ENCODE measurements at regions not wholly inside any gene's neighbourhood (a gene's known extent, or its start where the extent isn't known, plus 50 kb on each side); places are given as distances from the start of the nearest gene placed in this dataset.

- DNase-seq, result no peak
Observed at GRCh38 chr4:67220861-67221260, 324.4 kb downstream of the CENPC start.

- no peak for DNase-seq
Observed at GRCh38 chr4:67218883-67219282, 326.4 kb downstream of the CENPC start.

GRCh38 chr4:67207941-67208441 is 337.3 kb downstream of the CENPC start:
- DNase-seq, result no peak

- peak; percentile 89 for DNase-seq
Observed at GRCh38 chr4:67204441-67204840, 340.9 kb downstream of the CENPC start.

GRCh38 chr4:67201334-67201733 is 344.0 kb downstream of the CENPC start:
- DNase-seq, result no peak

DNA sequence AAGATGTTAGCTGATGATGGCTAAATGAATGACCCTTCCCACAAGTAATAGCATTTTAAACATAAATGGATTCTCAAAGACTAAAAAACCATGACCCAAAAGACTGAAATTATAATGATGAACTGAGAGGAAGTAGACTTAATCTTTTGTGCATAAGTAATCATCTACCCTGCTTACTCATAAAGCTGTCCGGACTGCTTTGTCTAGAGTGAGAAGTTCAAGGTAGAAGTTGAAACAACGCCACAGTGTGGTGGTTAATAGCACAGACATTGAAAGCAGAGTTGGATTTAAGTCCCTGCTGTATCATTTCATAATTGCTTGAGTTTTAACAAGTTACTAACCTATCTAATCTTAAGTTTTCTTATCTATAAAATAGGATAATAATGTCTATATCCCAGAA is 346.6 kb downstream of the CENPC start:
- peak; percentile 72 for DNase-seq

- DNase-seq, result no peak
Observed at GRCh38 chr4:67167849-67168248, 377.5 kb downstream of the CENPC start.

DNA sequence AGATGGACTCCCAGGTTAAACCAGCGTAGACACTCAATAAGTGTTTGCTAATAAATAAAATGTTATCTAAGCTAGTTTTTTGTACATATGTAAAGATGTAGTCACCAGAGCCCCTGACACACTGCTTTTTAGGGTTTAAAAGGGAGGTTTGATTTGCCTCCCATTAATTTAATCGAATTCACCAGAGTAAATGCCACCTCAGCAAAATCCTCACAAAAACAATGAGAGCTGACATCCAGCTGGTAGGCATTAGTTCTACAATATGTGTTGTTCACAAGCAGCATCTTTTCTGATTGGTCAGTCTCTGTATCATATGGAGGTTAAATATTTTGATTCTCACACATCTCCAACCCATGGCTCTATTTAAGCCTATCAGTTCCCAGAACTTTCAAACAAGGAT is 382.6 kb downstream of the CENPC start:
- no peak for DNase-seq

- no peak for DNase-seq
Observed at GRCh38 chr4:67161311-67161710, 384.0 kb downstream of the CENPC start.

GRCh38 chr4:67160394-67160793 is 384.9 kb downstream of the CENPC start:
- no peak for DNase-seq

GRCh38 chr4:67158666-67159065 is 386.6 kb downstream of the CENPC start:
- DNase-seq, result no peak

DNA sequence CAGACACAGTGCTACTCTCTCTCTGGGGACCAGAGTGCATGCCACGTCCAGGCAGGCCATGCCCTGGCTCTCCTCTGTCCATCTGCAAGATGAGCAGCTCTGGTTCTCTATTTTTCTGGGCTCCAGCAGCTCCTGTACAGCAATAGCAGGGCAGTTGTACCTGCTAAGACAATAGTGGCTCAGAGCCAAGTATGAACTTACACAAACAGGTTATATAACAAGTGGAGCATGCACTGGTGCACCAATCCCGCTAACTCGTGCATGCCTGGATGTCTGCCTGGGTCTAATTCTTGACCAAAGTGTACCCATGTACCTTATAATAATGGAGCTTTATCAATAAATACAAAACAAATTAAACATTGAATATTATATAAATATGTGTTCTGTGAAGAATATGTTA is 392.3 kb downstream of the CENPC start:
- DNase-seq, result no peak

- peak; percentile 30 for DNase-seq
Observed at GRCh38 chr4:67151376-67152343, 393.6 kb downstream of the CENPC start.

DNA sequence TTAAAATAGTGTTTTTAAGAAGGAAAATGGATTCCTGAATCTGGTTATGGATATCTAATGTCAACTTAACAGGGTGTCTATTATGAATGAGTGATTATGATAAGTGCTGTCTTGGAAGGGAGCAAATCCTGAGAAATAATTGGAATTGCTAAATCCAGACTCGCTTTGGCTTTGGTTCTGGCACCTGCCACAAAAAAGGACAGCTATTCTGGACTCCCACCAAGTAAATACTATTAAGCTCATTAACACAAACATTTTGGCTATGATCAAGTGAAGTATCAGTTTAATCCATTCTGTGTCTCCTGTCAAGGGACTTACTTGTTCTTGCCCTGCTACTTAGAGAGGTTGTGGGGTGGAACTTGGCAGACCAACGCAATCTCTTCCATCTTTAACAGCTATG is 403.7 kb downstream of the CENPC start:
- DNase-seq, result no peak

DNA sequence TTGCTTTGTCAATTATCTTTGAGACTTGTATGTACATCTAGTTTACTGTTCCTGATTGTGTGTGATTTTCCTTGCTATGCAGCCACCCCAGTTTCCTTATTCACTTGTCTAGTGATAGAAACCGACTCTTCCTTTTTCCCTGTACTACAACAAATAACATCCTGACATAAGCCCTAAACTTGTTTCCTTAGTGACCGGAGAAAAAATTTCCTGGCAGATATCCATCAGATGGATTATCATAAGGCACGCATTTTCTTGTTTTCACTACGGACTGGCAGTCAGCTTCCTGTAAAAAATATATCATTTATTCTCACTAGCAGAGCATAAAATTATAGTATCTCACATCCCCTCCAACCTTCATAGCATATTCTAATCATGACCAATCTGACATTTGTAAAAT is 410.7 kb downstream of the CENPC start:
- DNase-seq, result no peak

DNA sequence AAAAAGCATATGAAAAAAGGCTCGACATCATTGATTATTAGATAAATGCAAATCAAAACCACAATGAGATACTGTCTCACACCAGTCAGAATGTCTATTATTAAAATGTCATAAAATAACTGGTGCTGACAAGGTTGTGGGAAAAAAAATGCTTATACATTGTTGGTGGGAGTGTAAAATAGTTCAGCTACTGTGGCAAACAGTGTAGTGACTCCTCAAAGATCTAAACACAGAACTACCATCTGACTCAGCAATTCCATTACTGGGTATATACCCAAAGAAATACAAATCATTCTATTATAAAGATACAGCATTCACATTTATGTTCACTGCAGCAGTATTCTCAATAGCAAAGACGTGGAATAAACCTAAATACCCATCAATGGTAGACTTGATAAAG is 412.1 kb downstream of the CENPC start:
- no peak for DNase-seq

- no peak for DNase-seq
Observed at GRCh38 chr4:67131224-67131623, 414.1 kb downstream of the CENPC start.

GRCh38 chr4:67130411-67130810 is 414.9 kb downstream of the CENPC start:
- no peak for DNase-seq

- DNase-seq, result no peak
Observed at GRCh38 chr4:67126570-67126969, 418.7 kb downstream of the CENPC start.

GRCh38 chr4:67125636-67126514 is 419.4 kb downstream of the CENPC start:
- DNase-seq, result peak; percentile 30

DNA sequence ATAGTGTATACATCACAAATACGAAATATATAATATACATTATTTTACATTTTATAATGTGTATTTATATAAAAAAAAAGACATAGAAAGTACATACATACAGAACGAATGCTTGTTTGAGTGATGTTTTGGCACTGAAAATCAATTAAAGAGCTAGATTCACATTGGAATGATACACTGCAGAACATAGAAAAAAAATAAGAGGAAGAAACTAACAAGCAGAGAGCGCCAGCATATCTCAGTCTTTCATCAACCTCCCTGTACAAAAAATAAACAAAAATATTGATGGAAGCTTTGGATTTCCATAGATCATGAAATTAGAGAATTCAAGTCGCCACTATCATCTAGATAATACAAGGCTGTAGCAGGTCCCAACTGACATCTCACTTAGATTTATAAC is 420.6 kb downstream of the CENPC start:
- DNase-seq, result no peak

GRCh38 chr4:67122029-67122428 is 423.3 kb downstream of the CENPC start:
- DNase-seq, result peak; percentile 66

DNA sequence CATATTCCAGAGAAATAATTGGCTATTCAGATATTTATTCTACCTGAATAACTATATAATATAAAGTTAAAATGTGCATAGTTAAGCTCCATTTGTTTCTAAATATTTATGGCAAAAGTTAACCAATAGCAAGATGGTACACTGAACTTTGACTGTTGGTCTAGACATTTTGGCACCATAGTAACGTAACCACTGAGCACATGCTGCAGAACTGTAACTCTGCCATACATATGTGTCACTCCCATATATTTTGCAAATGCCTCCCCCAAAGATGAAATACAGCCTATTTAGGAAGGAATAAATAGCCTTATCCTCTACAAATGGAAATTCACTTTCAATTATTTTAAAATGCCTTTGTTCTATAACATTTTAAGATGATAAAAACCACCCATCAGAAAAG is 424.9 kb downstream of the CENPC start:
- DNase-seq, result no peak

DNA sequence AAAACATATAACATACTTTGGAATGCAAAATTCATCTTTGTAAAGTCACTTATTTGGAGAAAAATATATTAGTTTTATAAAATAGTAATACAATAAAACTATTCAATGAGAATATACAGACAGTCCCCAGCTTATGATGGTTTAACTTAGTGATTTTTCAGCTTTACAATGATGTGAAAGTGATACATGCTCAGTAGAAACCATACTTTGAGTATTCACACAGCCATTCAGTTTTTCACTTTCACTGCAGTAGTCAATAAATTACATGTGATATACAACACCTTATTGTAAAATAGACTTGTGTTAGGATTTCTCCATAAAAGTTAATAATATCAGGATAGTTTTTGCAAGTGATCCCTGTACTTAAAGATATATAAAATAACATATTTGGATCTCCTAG is 436.0 kb downstream of the CENPC start:
- no peak for DNase-seq

All from OCI-M1 (cell line).